Panc1 (cell line): ENCODE measurements at regions not wholly inside any gene's neighbourhood (a gene's known extent, or its start where the extent isn't known, plus 50 kb on each side); places are given as distances from the start of the nearest gene placed in this dataset.

Source experiments
- ATAC-seq: fragments of 200-7000 bp; cut with Tn5 transposase; 2 replicates; pipeline ENCODE4 v1.9.1; 2020; ENCODE audit warnings: mild to moderate bottlenecking, moderate library complexity
- BruUV-seq: library from RNA; stranded (reverse); fragments of 400-500 nt; replicated peaks from 2 replicates; lab custom pipeline; 2021; lab: Mats Ljungman, UMichigan
- CTCF ChIA-PET: fragments of 300-600 bp; sonication (Branson Sonifier 250); formaldehyde crosslinking; loops from one replicate; lab custom pipeline; 2022; ENCODE audit warnings: antibody characterized with exemption; lab: Charles Lee
- POLR2A ChIA-PET: fragments of 300-600 bp; sonication (Branson Sonifier 250); formaldehyde crosslinking; loops from one replicate; lab custom pipeline; 2022; ENCODE audit warnings: antibody characterized with exemption; lab: Charles Lee
- DNase-seq: peaks from one replicate; pipeline ENCODE4 v3.0.0-alpha.2; 2010; ENCODE audit warnings: low read depth, low spot score
- H3K27ac ChIP-seq: 2 replicates; pipeline ENCODE4 v1.5.1; 2011; ENCODE audit warnings: mild to moderate bottlenecking, low read length, inconsistent platforms
- H3K27me3 ChIP-seq: fragments of 200-500 bp; sonication (Bioruptor generic); 2 replicates; pipeline ENCODE4 v1.6.0; 2014; ENCODE audit warnings: low read length, inconsistent platforms; ENCODE audit not compliant: control insufficient read depth, insufficient read depth
- H3K36me3 ChIP-seq: fragments of 200-500 bp; sonication (Bioruptor generic); 2 replicates; pipeline ENCODE4 v1.5.1; 2014; ENCODE audit warnings: inconsistent platforms, mild to moderate bottlenecking, low read length, moderate library complexity; ENCODE audit not compliant: control insufficient read depth, insufficient read depth
- H3K4me1 ChIP-seq: 2 replicates; pipeline ENCODE4 v1.5.1; 2011; ENCODE audit warnings: inconsistent platforms, mild to moderate bottlenecking, low read length, moderate library complexity; ENCODE audit not compliant: control insufficient read depth, insufficient read depth
- H3K4me3 ChIP-seq, 2 experiments: 2 replicates each; pipeline ENCODE4 v1.5.1; 2011 to 2012; ENCODE audit warnings: low read depth in 2 of 2, low read length in 2 of 2, mild to moderate bottlenecking in 2 of 2, inconsistent platforms in 1 of 2, moderate library complexity in 1 of 2
- H3K9me3 ChIP-seq: fragments of 200-500 bp; sonication (Bioruptor generic); 2 replicates; pipeline ENCODE4 v1.5.1; 2014; ENCODE audit warnings: low read depth, mild to moderate bottlenecking, inconsistent platforms, low read length, moderate library complexity; ENCODE audit not compliant: control insufficient read depth, insufficient read depth
- CTCF ChIP-seq: fragments of 450-650 bp; IDR thresholded peaks from 2 replicates; pipeline ENCODE4 v1.5.1; 2017; ENCODE audit warnings: mild to moderate bottlenecking
- POLR2AphosphoS5 ChIP-seq: IDR thresholded peaks from 2 replicates; pipeline ENCODE4 v1.6.1; 2012; ENCODE audit warnings: mild to moderate bottlenecking, low read depth, low read length, moderate library complexity
- REST ChIP-seq, 2 experiments: IDR thresholded peaks; 2 replicates each; pipeline ENCODE4 v1.6.1; 2011 to 2012; ENCODE audit warnings: low read depth in 2 of 2, control low read depth in 1 of 2, low read length in 1 of 2, mild to moderate bottlenecking in 1 of 2, moderate library complexity in 1 of 2; ENCODE audit not compliant: insufficient read depth in 1 of 2
- SIN3A ChIP-seq: IDR thresholded peaks from 2 replicates; pipeline ENCODE4 v1.6.1; 2012; ENCODE audit warnings: low read depth, mild to moderate bottlenecking, low read length, moderate library complexity, borderline replicate concordance; ENCODE audit not compliant: insufficient read depth
- TCF7L2 ChIP-seq: IDR thresholded peaks from 2 replicates; pipeline ENCODE4 v1.6.1; 2011; ENCODE audit warnings: mild to moderate bottlenecking, low read depth, low read length, inconsistent platforms
- in situ Hi-C: cut with HindIII; loops from 2 replicates; pipeline ENCODE4 v1.10.0; 2016; ENCODE audit warnings: low sequenced_read_pairs, low pct_unique_long_range_greater_than_20kb
- intact Hi-C: fragments of 100-400 bp; cut with micrococcal nuclease; formaldehyde crosslinking; loops from one replicate; pipeline ENCODE4 v1.10.0; 2022; ENCODE audit not compliant: unreplicated experiment

- Histone ChIP-seq H3K27ac (no peak overlapping the region), H3K4me3 (no peak overlapping the region), H3K36me3 (no peaks in the 10 kb centered on the region), H3K4me1 (no peaks in the 10 kb centered on the region; the same call in 1 of the 2 replicates), H3K27me3 (no peaks in the 10 kb centered on the region; the same call in none of the 2 replicates), H3K9me3 (no peaks in the 10 kb centered on the region)
- BruUV-seq, result no TSS peak
- CTCF ChIA-PET, result no interaction called here
- DNase-seq (no peak), ATAC-seq (no peak)
- intact Hi-C loops, result no loop called here
- TF ChIP-seq SIN3A (no peak), TCF7L2 (no peak), POLR2AphosphoS5 (no peak), REST (IDR thresholded peaks at IDR 0.05; ENCODE audit: insufficient read depth in 1 of 2, low read depth in 2 of 2, low read length in 1 of 2) (no peak), CTCF (no peak)
- in situ Hi-C loops, result no loop called here
- POLR2A ChIA-PET, result no interaction called here
These were observed 134.1 kb downstream of the FOXD2 start for GRCh38 chr1:47571952-47572351.

GRCh38 chr1:47572731-47573430 is 135.0 kb downstream of the FOXD2 start:
- H3K27me3 ChIP-seq, result no peaks in the 10 kb centered on the region; the same call in none of the 2 replicates
- H3K4me1 ChIP-seq, result no peaks in the 10 kb centered on the region; the same call in 1 of the 2 replicates
- TF ChIP-seq SIN3A, result no peak
- TF ChIP-seq POLR2AphosphoS5, result no peak
- TF ChIP-seq TCF7L2, result no peak
- no peak for TF ChIP-seq CTCF
- TF ChIP-seq REST (IDR thresholded peaks at IDR 0.05; ENCODE audit: insufficient read depth in 1 of 2, low read depth in 2 of 2, low read length in 1 of 2), result no peak
- POLR2A ChIA-PET, result no interaction called here
- no peak overlapping the region for H3K4me3 ChIP-seq
- in situ Hi-C loops, result no loop called here
- no peaks in the 10 kb centered on the region for H3K36me3 ChIP-seq
- no TSS peak for BruUV-seq
- DNase-seq, result no peak
- intact Hi-C loops, result no loop called here
- CTCF ChIA-PET, result no interaction called here
- no peaks in the 10 kb centered on the region for H3K9me3 ChIP-seq
- H3K27ac ChIP-seq, result no peak overlapping the region
- ATAC-seq, result no peak
